Skeletal muscle tissue (tissue), 3 donors: ENCODE measurements at regions not wholly inside any gene's neighbourhood (a gene's known extent, or its start where the extent isn't known, plus 50 kb on each side); places are given as distances from the start of the nearest gene placed in this dataset.
"Not testable (repeated sequence)": the region's sequence is repeated elsewhere in the genome, so short reads cannot be mapped to it uniquely, and the experiment has no call there.

Experiments
- H3K27ac ChIP-seq: one replicate; pipeline ENCODE4 v1.7.0; 2013; ENCODE audit warnings: mild to moderate bottlenecking, low read depth, low read length, inconsistent platforms
- H3K27me3 ChIP-seq, 3 donors: one replicate each; pipeline ENCODE4 v1.7.0; 2013; ENCODE audit warnings: low read length in 3 of 3; ENCODE audit not compliant: control insufficient read depth in 3 of 3, insufficient read depth in 3 of 3
- H3K36me3 ChIP-seq, 3 donors: one replicate each; pipeline ENCODE4 v1.7.0; 2013; ENCODE audit warnings: low read length in 3 of 3; ENCODE audit not compliant: control insufficient read depth in 3 of 3, insufficient read depth in 3 of 3
- H3K4me1 ChIP-seq, 3 donors: one replicate each; pipeline ENCODE4 v1.7.0; 2013; ENCODE audit warnings: low read length in 3 of 3, mild to moderate bottlenecking in 3 of 3; ENCODE audit not compliant: control insufficient read depth in 3 of 3, insufficient read depth in 3 of 3
- H3K4me3 ChIP-seq, 3 donors: one replicate each; pipeline ENCODE4 v1.7.0; 2013; ENCODE audit warnings: low read length in 3 of 3
- H3K9ac ChIP-seq, 3 donors: one replicate each; pipeline ENCODE4 v1.7.0; 2013; ENCODE audit warnings: low read length in 3 of 3, mild to moderate bottlenecking in 3 of 3, moderate library complexity in 2 of 3, low read depth in 1 of 3
- H3K9me3 ChIP-seq, 3 donors: one replicate each; pipeline ENCODE4 v1.7.0; 2013; ENCODE audit warnings: low read length in 3 of 3; ENCODE audit not compliant: control insufficient read depth in 3 of 3
- donor health status: Osteomylitis.

DNA sequence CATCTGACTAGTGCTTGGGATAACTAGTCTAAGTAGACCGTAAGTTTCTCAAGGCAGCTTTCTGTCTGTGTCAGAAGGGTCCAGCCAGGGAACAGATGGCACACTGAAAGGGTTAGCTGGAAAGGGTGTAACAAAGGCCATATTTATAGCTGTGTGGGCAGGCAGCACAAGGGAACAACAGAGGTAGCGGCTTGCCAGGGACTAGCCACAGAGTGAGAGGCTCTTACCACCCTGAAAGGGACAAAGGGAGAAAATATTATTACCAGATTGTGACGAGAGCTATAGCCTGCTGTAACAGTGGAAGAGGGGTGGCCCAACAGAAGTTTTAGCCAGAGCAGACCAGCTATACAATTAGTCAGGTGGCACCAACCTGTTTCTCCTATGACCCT, 129.4 kb downstream of the CCDC34 start:
- Histone ChIP-seq H3K36me3 (no peaks in the 10 kb centered on the region), H3K4me3 (peak overlapping the region; percentile 33 to 49 (median 37)), H3K9ac (peak overlapping the region; percentile 28 to 65 (median 63))

GRCh38 chr11:27231530-27231929, 131.5 kb downstream of the CCDC34 start:
- peak overlapping the region in 1 of 3 donors; percentile 9 for H3K4me3 ChIP-seq
- H3K27ac ChIP-seq = no peak overlapping the region
- H3K4me1 ChIP-seq = peaks cover 10 to 17% (median 13%) of the 10 kb centered on the region in 3 donors

More for the DNA sequence above, 129.4 kb downstream of the CCDC34 start:
- Histone ChIP-seq H3K27me3 (peaks cover 0 to 2% (median 0%) of the 10 kb centered on the region in 3 donors), H3K4me1 (peaks cover 10 to 13% (median 12%) of the 10 kb centered on the region in 3 donors), H3K9me3 (no peaks in the 10 kb centered on the region), H3K27ac (peak overlapping the region; percentile 78)

DNA sequence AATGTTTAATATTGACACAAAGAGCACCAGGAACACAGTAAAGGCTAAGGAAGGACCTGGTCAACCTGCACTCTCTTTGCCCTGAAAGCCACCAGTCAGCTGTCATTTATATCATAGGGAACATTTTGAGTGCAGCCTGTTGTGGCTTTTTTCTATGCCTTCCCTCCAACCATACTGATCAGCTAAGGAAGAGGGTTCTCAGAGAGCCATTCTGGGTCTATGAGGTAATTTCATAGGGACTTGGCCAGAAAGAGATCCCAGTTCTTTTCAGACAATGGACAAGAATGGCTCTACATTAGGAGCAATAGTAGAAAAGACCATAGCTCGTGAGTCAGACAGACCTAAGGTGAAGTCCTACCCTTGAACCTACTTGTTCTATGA, 132.8 kb downstream of the CCDC34 start:
- Histone ChIP-seq H3K9ac (no peak overlapping the region), H3K4me3 (no peak overlapping the region), H3K36me3 (no peaks in the 10 kb centered on the region), H3K4me1 (peaks cover 10 to 17% (median 13%) of the 10 kb centered on the region in 3 donors), H3K9me3 (no peaks in the 10 kb centered on the region), H3K27me3 (peaks cover 0 to 2% (median 0%) of the 10 kb centered on the region in 3 donors), H3K27ac (no peak overlapping the region)

More at GRCh38 chr11:27231530-27231929, 131.5 kb downstream of the CCDC34 start:
- Histone ChIP-seq H3K27me3 (peaks cover 0 to 2% (median 0%) of the 10 kb centered on the region in 3 donors), H3K9ac (no peak overlapping the region), H3K9me3 (no peaks in the 10 kb centered on the region), H3K36me3 (no peaks in the 10 kb centered on the region)

DNA sequence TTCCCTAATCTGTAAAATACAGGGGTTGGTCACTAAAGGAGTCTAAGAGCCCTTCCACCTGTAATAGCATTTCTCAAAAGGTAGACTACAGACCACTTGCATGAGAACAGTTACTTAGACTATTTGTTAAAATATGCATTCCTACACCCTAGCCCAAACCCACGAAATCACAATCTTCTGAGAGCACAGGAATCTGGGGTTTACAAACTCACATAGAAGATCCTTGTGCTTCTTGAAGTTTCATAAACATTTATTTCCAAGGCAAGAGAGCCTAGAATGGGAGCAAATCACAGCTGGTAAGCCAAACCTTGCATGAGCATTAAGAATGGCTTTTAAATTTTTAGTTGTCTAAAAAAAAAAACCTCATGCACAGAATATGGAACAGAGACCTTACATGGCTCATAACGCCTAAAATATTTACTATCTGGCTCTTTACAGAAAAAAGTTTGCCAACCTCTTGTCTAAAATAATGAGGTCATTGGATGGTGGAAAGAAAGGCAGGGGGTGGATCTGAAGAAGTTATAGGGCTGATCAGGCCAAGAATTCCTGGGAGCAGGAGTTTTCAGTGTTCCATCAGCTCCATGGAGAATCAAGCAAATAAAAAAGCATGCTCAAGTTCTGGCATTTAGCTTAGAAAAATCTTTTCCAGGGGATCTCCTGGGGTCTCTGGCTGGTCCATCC, 133.4 kb downstream of the CCDC34 start:
- no peak overlapping the region for H3K27ac ChIP-seq

DNA sequence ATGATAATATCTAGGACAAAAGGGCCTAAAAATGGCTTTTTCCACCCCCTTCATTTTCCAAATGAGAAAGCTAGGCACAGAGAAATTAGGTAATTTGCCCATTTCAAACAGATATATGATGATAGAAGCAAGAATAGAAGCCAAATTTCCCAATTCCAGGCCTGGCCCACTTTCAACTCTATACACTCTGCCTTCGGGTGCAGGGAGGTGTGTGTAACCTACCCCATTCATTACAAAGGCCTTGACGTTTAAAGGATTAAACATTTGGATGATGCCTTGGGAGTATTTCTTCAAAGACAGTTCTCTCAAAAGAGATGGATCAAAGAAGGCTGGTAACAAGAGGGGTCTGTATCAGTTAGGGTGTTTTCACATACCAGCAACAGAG, 134.1 kb downstream of the CCDC34 start:
- Histone ChIP-seq H3K36me3 (no peaks in the 10 kb centered on the region), H3K27me3 (peaks cover 0 to 2% (median 0%) of the 10 kb centered on the region in 3 donors), H3K9me3 (no peaks in the 10 kb centered on the region), H3K4me1 (peaks cover 5 to 10% (median 8%) of the 10 kb centered on the region in 3 donors), H3K27ac (no peak overlapping the region), H3K9ac (no peak overlapping the region), H3K4me3 (no peak overlapping the region)

More for the DNA sequence above, 133.4 kb downstream of the CCDC34 start:
- Histone ChIP-seq H3K36me3 (no peaks in the 10 kb centered on the region), H3K9ac (no peak overlapping the region), H3K4me3 (no peak overlapping the region), H3K9me3 (no peaks in the 10 kb centered on the region), H3K27me3 (peaks cover 0 to 2% (median 0%) of the 10 kb centered on the region in 3 donors), H3K4me1 (peaks cover 7 to 17% (median 13%) of the 10 kb centered on the region in 3 donors)

- Histone ChIP-seq H3K27ac (no peak overlapping the region), H3K27me3 (peaks cover 0 to 2% (median 0%) of the 10 kb centered on the region in 3 donors), H3K9ac (no peak overlapping the region), H3K4me1 (peaks cover 0 to 5% (median 5%) of the 10 kb centered on the region in 3 donors), H3K4me3 (no peak overlapping the region), H3K36me3 (no peaks in the 10 kb centered on the region), H3K9me3 (no peaks in the 10 kb centered on the region)
These were observed 134.6 kb downstream of the CCDC34 start for GRCh38 chr11:27228232-27228905.

GRCh38 chr11:27227736-27228135, 135.3 kb downstream of the CCDC34 start:
- Histone ChIP-seq H3K4me3 (no peak overlapping the region), H3K9ac (no peak overlapping the region), H3K27me3 (peaks cover 0 to under 1% (median 0%) of the 10 kb centered on the region in 3 donors), H3K9me3 (no peaks in the 10 kb centered on the region), H3K27ac (no peak overlapping the region), H3K36me3 (no peaks in the 10 kb centered on the region), H3K4me1 (peaks cover 0 to 5% (median 5%) of the 10 kb centered on the region in 3 donors)

DNA sequence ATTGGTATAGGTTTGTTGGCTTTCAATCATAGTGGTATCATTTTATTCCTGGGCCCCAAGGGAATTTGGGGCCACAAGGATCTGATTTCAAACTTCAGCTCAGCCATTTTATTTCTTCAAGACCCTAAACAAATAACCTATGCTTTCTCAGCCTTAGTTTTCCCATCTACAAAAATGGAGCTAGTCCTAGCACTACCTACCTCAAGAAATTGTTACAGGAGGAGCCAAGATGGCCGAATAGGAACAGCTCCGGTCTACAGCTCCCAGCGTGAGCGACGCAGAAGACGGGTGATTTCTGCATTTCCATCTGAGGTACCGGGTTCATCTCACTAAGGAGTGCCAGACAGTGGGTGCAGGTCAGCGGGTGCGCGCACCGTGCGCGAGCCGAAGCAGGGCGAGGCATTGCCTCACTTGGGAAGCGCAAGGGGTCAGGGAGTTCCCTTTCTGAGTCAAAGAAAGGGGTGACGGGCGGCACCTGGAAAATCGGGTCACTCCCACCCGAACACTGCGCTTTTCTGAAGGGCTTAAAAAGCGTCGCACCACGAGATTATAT, 143.5 kb downstream of the CCDC34 start:
- not testable (repeated sequence) for H3K4me3 ChIP-seq, H3K36me3 ChIP-seq, H3K27ac ChIP-seq, H3K9ac ChIP-seq, H3K9me3 ChIP-seq, H3K27me3 ChIP-seq
- H3K4me1 ChIP-seq = peaks cover 26 to 36% (median 34%) of the 10 kb centered on the region in 3 donors

DNA sequence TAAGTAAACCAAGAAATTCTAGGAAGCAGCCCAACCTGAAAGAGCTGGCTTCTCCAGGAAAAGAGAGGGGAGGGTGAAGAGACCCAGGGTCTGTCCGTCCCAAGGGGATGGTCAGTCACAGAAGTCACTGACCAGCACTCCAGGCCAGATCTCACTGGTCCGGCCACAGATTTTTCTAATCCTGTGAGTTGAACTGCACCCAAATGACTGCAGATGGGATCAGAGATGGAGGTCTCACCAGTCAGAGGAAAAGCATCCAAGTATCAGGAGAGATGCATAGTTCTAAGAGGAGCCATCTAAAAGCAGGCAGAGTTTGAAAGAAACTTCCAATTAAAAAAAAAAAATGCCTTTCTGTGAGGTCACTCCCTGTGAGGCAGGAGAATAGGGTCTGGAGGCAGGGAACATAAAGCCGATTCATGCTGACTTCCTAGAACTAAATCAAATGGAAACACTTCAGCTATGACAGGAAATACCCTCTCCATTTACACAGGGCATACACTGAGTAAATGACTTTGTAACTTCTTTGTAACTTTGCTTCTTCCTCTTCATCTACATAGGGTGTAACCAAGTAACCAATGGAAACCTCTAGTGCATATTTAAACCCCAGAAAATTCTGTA, 144.5 kb downstream of the CCDC34 start:
- Histone ChIP-seq H3K27me3 (no peaks in the 10 kb centered on the region), H3K27ac (peak overlapping the region; percentile 76), H3K9ac (no peak overlapping the region), H3K9me3 (no peaks in the 10 kb centered on the region), H3K36me3 (no peaks in the 10 kb centered on the region), H3K4me3 (no peak overlapping the region), H3K4me1 (peaks cover 28 to 39% (median 34%) of the 10 kb centered on the region in 3 donors)
